HFF-Myc (cell line): ENCODE measurements at regions not wholly inside any gene's neighbourhood (a gene's known extent, or its start where the extent isn't known, plus 50 kb on each side); places are given as distances from the start of the nearest gene placed in this dataset.

Experiments
- DNase-seq: peaks from one replicate; pipeline ENCODE4 v3.0.0-alpha.2; 2011; ENCODE audit warnings: low read depth; ENCODE audit errors: extremely low read depth
- H3K4me3 ChIP-seq: replicated peaks from 2 replicates; pipeline ENCODE4 v1.5.1; 2011; ENCODE audit warnings: low read depth, mild to moderate bottlenecking, control low read depth, low read length
- CTCF ChIP-seq: IDR thresholded peaks from 2 replicates; pipeline ENCODE4 v1.5.1; 2012; ENCODE audit warnings: mild to moderate bottlenecking, low read depth, low read length, control low read depth; ENCODE audit errors: missing control alignments

- peak; percentile 55 for TF ChIP-seq CTCF
- DNase-seq: peak; percentile 61
- H3K4me3 ChIP-seq: no peak overlapping the region
Observed at GRCh38 chr5:57779383-57780223, 297.0 kb upstream of the ACTBL2 start.

DNA sequence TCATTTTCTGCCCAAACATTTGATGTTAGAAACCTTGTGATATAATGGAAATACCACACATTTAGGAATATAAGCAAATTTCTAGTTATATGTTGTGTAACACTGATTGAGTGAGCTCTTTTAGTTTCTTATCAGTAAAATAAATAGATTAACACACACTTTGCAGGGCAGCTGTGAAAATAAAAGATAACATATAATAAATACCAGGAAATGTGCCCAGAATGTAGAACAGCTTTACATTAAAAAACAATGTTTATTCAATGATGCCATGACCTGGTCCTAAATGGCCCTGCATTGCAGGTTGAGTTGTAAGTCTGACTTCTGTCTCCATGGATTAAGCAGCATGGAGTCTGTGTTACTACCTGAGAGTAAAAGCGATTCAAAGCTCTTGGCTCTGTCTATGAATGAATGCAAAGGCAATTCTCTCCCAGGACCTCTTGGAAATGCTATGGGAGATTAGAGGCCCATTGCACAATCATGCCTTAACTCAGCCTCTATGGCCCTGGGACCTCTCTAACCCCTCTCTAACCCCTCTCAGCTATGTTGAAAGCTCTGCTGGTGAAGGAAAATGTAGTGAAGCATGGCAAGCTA lies 296.0 kb upstream of the ACTBL2 start:
- no peak for TF ChIP-seq CTCF
- H3K4me3 ChIP-seq: no peak overlapping the region
- no peak for DNase-seq

DNA sequence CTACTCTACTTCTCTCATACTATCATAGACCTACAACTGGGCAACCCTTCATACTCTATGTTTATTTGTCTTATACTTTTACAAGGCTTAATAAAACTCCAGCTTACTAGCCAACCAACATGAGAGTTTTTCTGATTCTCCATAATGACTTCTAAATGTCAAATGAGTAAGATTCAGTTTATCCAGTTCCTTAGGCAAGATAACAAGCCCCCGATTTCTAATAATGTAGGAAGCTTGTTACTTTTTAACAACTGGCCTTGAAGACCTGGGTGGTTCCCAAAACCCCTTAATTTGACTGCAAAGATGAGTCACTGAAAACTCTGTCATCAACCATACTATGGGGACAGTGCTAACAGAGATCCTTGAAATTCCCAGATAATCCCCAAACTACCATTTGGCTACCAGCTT lies 294.6 kb upstream of the ACTBL2 start:
- H3K4me3 ChIP-seq: no peak overlapping the region
- no peak for DNase-seq
- no peak for TF ChIP-seq CTCF

GRCh38 chr5:57776035-57776434 lies 293.4 kb upstream of the ACTBL2 start:
- TF ChIP-seq CTCF: no peak
- no peak for DNase-seq
- no peak overlapping the region for H3K4me3 ChIP-seq

DNA sequence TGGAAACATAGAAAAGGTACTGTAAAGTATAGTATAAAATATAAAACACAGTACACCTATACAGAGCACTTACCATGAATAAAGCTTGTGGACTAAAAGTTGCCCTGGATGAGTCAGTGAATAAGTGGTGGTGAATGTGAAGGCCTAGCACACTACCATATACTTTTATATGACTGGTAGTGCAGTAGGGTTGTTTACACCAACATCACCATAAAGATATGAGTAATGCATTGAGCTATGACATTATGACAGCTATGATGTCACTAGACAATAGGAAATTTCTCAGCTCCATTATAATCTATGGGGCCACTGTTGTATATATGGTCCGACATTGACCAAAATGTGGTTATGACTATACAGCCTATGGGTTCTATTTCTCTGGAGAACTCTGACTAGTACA lies 291.8 kb upstream of the ACTBL2 start:
- no peak overlapping the region for H3K4me3 ChIP-seq
- no peak for TF ChIP-seq CTCF
- no peak for DNase-seq

DNA sequence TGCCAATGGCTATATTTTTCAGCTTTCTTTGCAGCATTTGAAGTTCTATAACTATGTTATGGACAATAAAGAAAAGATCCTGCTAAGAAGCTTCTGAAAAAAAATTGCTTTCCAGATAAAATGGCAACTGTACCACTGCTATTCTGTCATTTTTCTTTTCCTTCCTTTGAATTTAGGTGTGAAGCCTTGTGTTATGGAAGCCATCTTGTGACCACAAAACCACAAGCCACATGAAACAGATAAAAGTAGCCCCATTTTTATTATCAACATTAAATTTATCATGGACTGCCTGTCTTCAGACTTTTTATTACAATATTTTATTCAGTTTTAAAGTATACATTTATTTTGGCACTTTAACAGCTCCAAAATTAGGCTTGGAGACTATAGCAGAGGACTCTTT lies 289.9 kb upstream of the ACTBL2 start:
- no peak for DNase-seq
- no peak for TF ChIP-seq CTCF
- H3K4me3 ChIP-seq: no peak overlapping the region

DNA sequence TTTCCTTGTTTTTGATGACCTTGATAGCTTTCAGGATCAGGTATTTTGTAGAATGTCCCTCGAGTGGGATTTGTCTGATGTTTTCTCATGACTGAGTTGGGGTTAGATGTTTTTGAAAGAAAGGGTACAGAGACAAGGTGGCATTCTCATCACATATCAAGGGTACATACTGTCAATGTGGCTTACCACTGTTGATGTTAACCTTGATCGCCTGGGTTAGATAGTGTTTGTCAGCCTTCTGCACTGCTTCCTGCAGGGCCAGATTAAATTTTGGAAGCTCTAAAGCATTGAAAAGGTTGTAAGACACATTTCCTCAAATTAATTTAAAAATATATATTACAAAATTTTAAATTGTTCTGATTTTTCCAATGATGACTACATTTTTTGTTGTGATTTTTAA lies 287.4 kb upstream of the ACTBL2 start:
- DNase-seq: no peak
- no peak overlapping the region for H3K4me3 ChIP-seq
- no peak for TF ChIP-seq CTCF
